ENCODE measurements at regions not wholly inside any gene's neighbourhood (a gene's known extent, or its start where the extent isn't known, plus 50 kb on each side); places are given as distances from the start of the nearest gene placed in this dataset.

DNA sequence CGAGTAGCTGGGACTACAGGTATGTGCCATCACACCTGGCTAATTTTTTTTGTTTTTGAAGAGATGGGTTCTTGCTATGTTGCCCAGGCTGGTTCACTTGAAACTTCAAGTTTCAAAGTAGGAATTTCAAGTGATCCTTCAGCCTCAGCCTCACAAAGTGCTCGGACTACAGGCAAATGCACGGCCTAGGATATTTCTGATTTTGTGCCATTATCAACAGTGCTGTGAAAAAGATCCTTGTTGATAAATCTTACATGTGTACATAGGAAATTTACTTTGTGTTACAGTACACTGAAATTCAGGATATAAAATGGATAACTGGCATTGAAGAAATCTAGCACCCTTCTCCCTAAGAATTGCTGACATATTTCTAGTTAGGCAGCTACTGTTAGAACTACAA is 184.6 kb upstream of the PRDM1 start:
- DNase-seq: no peak

GRCh38 chr6:105900125-105900937 is 185.8 kb upstream of the PRDM1 start:
- DNase-seq: no peak

- no peak for DNase-seq
Observed at GRCh38 chr6:105898286-105898685, 187.8 kb upstream of the PRDM1 start.

GRCh38 chr6:105897131-105897530 is 189.0 kb upstream of the PRDM1 start:
- DNase-seq: no peak

DNA sequence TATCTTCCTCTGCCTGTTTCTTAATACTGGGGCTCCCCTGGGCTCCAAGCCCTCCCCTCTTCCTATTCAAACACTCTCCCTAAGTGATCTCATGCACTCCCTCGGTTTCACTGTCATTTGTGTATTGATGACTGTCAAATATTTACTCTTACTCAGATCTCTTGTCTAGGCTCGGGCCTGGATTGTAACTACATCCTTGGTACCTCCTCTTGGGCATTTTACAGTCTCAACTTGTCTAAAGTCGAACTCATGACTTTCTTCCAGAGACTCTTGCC is 189.4 kb upstream of the PRDM1 start:
- no peak for DNase-seq

- no peak for DNase-seq
Observed at GRCh38 chr6:105896052-105896820, 189.9 kb upstream of the PRDM1 start.

GRCh38 chr6:105894556-105894955 is 191.6 kb upstream of the PRDM1 start:
- DNase-seq: no peak

- no peak for DNase-seq
Observed at GRCh38 chr6:105893741-105894140, 192.4 kb upstream of the PRDM1 start.

- DNase-seq: no peak
Observed at GRCh38 chr6:105892577-105893262, 193.4 kb upstream of the PRDM1 start.

DNA sequence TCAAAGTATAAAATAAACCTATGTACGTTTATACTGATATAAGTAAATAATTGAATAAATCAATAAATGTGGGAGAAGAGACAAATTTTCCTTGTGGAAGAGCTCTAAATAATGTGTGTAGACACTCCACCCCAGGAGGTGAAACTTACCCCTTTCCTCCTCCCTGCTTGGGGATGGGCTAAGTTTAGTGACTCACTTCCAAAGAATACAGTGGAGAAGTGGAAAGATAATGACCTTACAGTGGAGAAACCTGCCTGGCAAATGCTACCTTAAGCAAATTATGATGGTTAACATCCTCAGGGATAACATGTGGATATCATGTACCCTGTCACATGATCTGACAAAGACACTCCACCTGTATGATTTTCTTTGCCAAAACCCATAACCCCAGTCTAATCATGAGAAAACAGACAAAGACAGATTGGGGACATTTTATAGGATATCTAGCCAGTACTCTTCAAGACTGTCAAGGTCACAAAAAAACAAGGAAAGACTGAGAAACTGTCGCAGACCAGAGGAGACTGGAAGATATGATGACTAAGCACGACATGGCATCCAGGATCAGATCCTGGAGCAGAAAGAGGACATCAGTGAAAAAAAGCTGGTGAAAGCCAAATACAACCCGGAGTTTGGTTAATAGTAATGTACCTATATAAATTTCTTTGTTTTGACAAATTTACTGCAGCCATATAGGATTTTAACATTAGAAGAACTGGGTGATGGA is 195.5 kb upstream of the PRDM1 start:
- no peak for DNase-seq

- no peak for DNase-seq
Observed at GRCh38 chr6:105889902-105890301, 196.2 kb upstream of the PRDM1 start.

GRCh38 chr6:105886814-105887544 is 199.2 kb upstream of the PRDM1 start:
- no peak for DNase-seq

- DNase-seq: no peak
Observed at GRCh38 chr6:105886066-105886813, 199.9 kb upstream of the PRDM1 start.

DNA sequence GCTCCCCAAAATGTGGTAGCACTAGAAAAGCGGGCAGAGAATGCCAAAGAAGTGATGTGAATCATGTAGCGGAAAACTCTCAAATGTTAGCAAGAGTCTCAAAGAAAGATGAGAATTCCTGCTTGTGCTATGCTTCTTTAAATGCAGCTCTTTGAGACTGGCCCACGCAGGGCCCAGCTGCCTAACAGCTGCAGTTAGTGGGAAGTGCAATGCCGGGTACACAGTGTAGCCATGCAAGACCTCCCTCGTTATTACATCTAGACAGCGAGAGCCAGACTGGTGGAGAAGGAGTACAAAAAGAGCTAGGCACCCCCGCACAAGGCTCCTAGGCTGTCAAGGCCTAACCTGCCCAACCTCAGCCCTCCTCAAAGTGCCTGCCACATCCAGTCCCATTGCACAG is 201.7 kb upstream of the PRDM1 start:
- DNase-seq: no peak

GRCh38 chr6:105884011-105884410 is 202.1 kb upstream of the PRDM1 start:
- no peak for DNase-seq

GRCh38 chr6:105882828-105883227 is 203.3 kb upstream of the PRDM1 start:
- no peak for DNase-seq

- no peak for DNase-seq
Observed at GRCh38 chr6:105882121-105882803, 203.9 kb upstream of the PRDM1 start.

GRCh38 chr6:105881608-105882007 is 204.5 kb upstream of the PRDM1 start:
- no peak for DNase-seq

DNA sequence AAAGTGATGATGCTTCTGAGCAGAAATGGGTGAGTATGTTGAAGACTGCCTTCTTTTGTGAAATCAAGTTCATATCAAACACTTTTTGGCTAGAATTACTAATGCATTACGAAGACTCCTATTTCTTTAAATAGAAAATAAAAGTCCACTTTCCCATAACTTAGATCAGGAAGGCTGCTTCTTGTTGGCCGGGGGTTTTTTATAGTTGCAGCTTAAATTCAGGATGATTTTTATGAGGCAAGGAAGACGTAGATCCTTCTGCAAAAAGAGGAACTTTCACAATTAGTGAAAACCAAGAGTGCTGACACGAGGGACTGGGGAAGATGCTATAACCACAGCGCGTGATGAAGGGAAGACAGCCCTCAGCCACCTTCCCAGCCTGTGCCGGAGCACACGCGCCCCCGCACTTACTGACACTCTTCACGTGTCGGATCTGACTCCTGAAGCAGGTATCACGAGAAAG is 206.1 kb upstream of the PRDM1 start:
- no peak for DNase-seq

DNA sequence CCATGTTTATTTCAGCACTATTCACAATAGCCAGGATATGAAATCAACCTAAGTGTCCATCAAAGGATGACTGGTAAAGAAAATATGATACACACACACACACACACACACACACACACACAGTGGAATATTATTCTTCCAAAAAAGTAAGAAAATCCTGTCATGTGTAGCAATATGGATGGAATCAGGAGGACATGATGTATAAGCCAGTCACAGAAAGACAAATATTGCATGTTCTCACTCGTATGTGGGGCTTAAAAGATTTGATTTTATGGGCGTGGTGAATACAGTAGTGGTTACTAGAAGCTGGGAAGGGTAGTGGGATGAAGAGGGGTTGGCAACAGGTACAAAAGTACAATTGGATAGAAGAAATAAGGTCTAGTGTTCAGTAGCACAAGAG is 207.0 kb upstream of the PRDM1 start:
- no peak for DNase-seq

- no peak for DNase-seq
Observed at GRCh38 chr6:105875974-105876640, 210.0 kb upstream of the PRDM1 start.
